Memory B cell (primary cell): ENCODE measurements at regions not wholly inside any gene's neighbourhood (a gene's known extent, or its start where the extent isn't known, plus 50 kb on each side); places are given as distances from the start of the nearest gene placed in this dataset.

Experiments
- ATAC-seq: fragments of 150-1000 bp; cut with Tn5 transposase; 2 replicates; pipeline ENCODE4 v1.10.0; 2021; ENCODE audit warnings: low read depth, mild to moderate bottlenecking, moderate library complexity
- DNase-seq, 2 donors: peaks; one replicate each; pipeline ENCODE4 v3.0.0; 2022; ENCODE audit warnings: low spot score in 2 of 2
- H3K27ac Mint-ChIP-seq: one replicate; pipeline ENCODE4 v1.8.0; 2022; ENCODE audit warnings: mild to moderate bottlenecking, moderate library complexity, mixed read lengths
- H3K27me3 Mint-ChIP-seq: one replicate; pipeline ENCODE4 v1.8.0; 2022; ENCODE audit warnings: mixed read lengths
- H3K36me3 Mint-ChIP-seq: one replicate; pipeline ENCODE4 v1.8.0; 2022; ENCODE audit warnings: mild to moderate bottlenecking, mixed read lengths
- H3K4me1 Mint-ChIP-seq: one replicate; pipeline ENCODE4 v1.8.0; 2022; ENCODE audit warnings: mixed read lengths
- H3K4me3 Mint-ChIP-seq: one replicate; pipeline ENCODE4 v1.8.0; 2022; ENCODE audit warnings: mild to moderate bottlenecking, moderate library complexity, mixed read lengths
- H3K9me3 Mint-ChIP-seq: one replicate; pipeline ENCODE4 v1.8.0; 2022; ENCODE audit warnings: mixed read lengths

- Mint-ChIP-seq H3K4me3 (no peak overlapping the region), H3K27me3 (peaks cover 2% of the 10 kb centered on the region), H3K36me3 (no peaks in the 10 kb centered on the region), H3K9me3 (peaks cover 6% of the 10 kb centered on the region), H3K4me1 (no peaks in the 10 kb centered on the region), H3K27ac (no peak overlapping the region)
- ATAC-seq (no peak), DNase-seq (no peak)
Observed at GRCh38 chr12:28974883-28975282, 174.2 kb upstream of the FAR2 start.

- peaks cover 5% of the 10 kb centered on the region for H3K9me3 Mint-ChIP-seq
- ATAC-seq: no peak
Observed at GRCh38 chr12:28975564-28976340, 173.3 kb upstream of the FAR2 start.

GRCh38 chr12:28980436-28980835, 168.6 kb upstream of the FAR2 start:
- Mint-ChIP-seq H3K4me3 (no peak overlapping the region), H3K4me1 (no peaks in the 10 kb centered on the region), H3K36me3 (no peaks in the 10 kb centered on the region), H3K27me3 (no peaks in the 10 kb centered on the region), H3K9me3 (no peaks in the 10 kb centered on the region), H3K27ac (no peak overlapping the region)
- ATAC-seq: no peak
- no peak for DNase-seq

More at GRCh38 chr12:28975564-28976340, 173.3 kb upstream of the FAR2 start:
- H3K27me3 Mint-ChIP-seq: peaks cover 2% of the 10 kb centered on the region
- H3K36me3 Mint-ChIP-seq: no peaks in the 10 kb centered on the region
- no peak for DNase-seq
- H3K4me3 Mint-ChIP-seq: no peak overlapping the region
- H3K27ac Mint-ChIP-seq: no peak overlapping the region
- no peaks in the 10 kb centered on the region for H3K4me1 Mint-ChIP-seq

GRCh38 chr12:28987538-28988324, 161.3 kb upstream of the FAR2 start:
- no peak overlapping the region for H3K27ac Mint-ChIP-seq
- no peak overlapping the region for H3K4me3 Mint-ChIP-seq
- no peak for ATAC-seq
- DNase-seq: no peak
- H3K27me3 Mint-ChIP-seq: no peaks in the 10 kb centered on the region
- H3K4me1 Mint-ChIP-seq: no peaks in the 10 kb centered on the region
- H3K36me3 Mint-ChIP-seq: no peaks in the 10 kb centered on the region
- no peaks in the 10 kb centered on the region for H3K9me3 Mint-ChIP-seq

GRCh38 chr12:28988325-28988704, 160.8 kb upstream of the FAR2 start:
- Mint-ChIP-seq H3K4me1 (no peaks in the 10 kb centered on the region), H3K36me3 (no peaks in the 10 kb centered on the region), H3K27ac (no peak overlapping the region), H3K27me3 (no peaks in the 10 kb centered on the region), H3K4me3 (no peak overlapping the region), H3K9me3 (no peaks in the 10 kb centered on the region)
- ATAC-seq (no peak), DNase-seq (no peak)

GRCh38 chr12:28991626-28992025, 157.5 kb upstream of the FAR2 start:
- Mint-ChIP-seq H3K27me3 (no peaks in the 10 kb centered on the region), H3K9me3 (no peaks in the 10 kb centered on the region), H3K4me3 (no peak overlapping the region), H3K36me3 (no peaks in the 10 kb centered on the region), H3K4me1 (no peaks in the 10 kb centered on the region), H3K27ac (no peak overlapping the region)
- no peak for ATAC-seq
- no peak for DNase-seq

- Mint-ChIP-seq H3K4me3 (no peak overlapping the region), H3K27me3 (no peaks in the 10 kb centered on the region), H3K9me3 (no peaks in the 10 kb centered on the region), H3K4me1 (peaks cover 2% of the 10 kb centered on the region), H3K27ac (no peak overlapping the region), H3K36me3 (no peaks in the 10 kb centered on the region)
- no peak for ATAC-seq
- DNase-seq: no peak
Observed at GRCh38 chr12:28993720-28994119, 155.4 kb upstream of the FAR2 start.

- H3K27ac Mint-ChIP-seq: no peak overlapping the region
- ATAC-seq (no peak), DNase-seq (no peak)
- no peaks in the 10 kb centered on the region for H3K27me3 Mint-ChIP-seq
- H3K9me3 Mint-ChIP-seq: no peaks in the 10 kb centered on the region
- no peaks in the 10 kb centered on the region for H3K36me3 Mint-ChIP-seq
- H3K4me1 Mint-ChIP-seq: peaks cover 2% of the 10 kb centered on the region
- H3K4me3 Mint-ChIP-seq: no peak overlapping the region
Observed at GRCh38 chr12:28994179-28994715, 154.8 kb upstream of the FAR2 start.

GRCh38 chr12:28996688-28997087, 152.4 kb upstream of the FAR2 start:
- H3K27me3 Mint-ChIP-seq: peaks cover 3% of the 10 kb centered on the region
- ATAC-seq (no peak), DNase-seq (no peak)
- H3K27ac Mint-ChIP-seq: no peak overlapping the region
- H3K4me1 Mint-ChIP-seq: peaks cover 2% of the 10 kb centered on the region
- H3K9me3 Mint-ChIP-seq: peaks cover 4% of the 10 kb centered on the region
- no peaks in the 10 kb centered on the region for H3K36me3 Mint-ChIP-seq
- no peak overlapping the region for H3K4me3 Mint-ChIP-seq

- Mint-ChIP-seq H3K36me3 (no peaks in the 10 kb centered on the region), H3K9me3 (peaks cover 4% of the 10 kb centered on the region), H3K27me3 (peaks cover 3% of the 10 kb centered on the region), H3K4me1 (peaks cover 2% of the 10 kb centered on the region), H3K4me3 (no peak overlapping the region), H3K27ac (no peak overlapping the region)
- DNase-seq (no peak), ATAC-seq (no peak)
Observed at GRCh38 chr12:28998662-28999120, 150.4 kb upstream of the FAR2 start.

- Mint-ChIP-seq H3K27ac (no peak overlapping the region), H3K9me3 (peaks cover 7% of the 10 kb centered on the region), H3K27me3 (peaks cover 3% of the 10 kb centered on the region), H3K4me3 (no peak overlapping the region), H3K4me1 (no peaks in the 10 kb centered on the region), H3K36me3 (no peaks in the 10 kb centered on the region)
- no peak for DNase-seq
- ATAC-seq: no peak
Observed at GRCh38 chr12:29004066-29004935, 144.8 kb upstream of the FAR2 start.

- Mint-ChIP-seq H3K4me1 (no peaks in the 10 kb centered on the region), H3K36me3 (no peaks in the 10 kb centered on the region), H3K27ac (no peak overlapping the region), H3K27me3 (peaks cover 3% of the 10 kb centered on the region), H3K9me3 (peaks cover 6% of the 10 kb centered on the region), H3K4me3 (no peak overlapping the region)
- no peak for DNase-seq
- ATAC-seq: no peak
Observed at GRCh38 chr12:29004936-29005304, 144.2 kb upstream of the FAR2 start.

- H3K27me3 Mint-ChIP-seq: no peaks in the 10 kb centered on the region
- no peaks in the 10 kb centered on the region for H3K4me1 Mint-ChIP-seq
- H3K4me3 Mint-ChIP-seq: no peak overlapping the region
- peaks cover 3% of the 10 kb centered on the region for H3K9me3 Mint-ChIP-seq
- no peaks in the 10 kb centered on the region for H3K36me3 Mint-ChIP-seq
- no peak for ATAC-seq
- no peak for DNase-seq
- no peak overlapping the region for H3K27ac Mint-ChIP-seq
Observed at GRCh38 chr12:29008786-29009185, 140.3 kb upstream of the FAR2 start.

GRCh38 chr12:29012673-29013072, 136.4 kb upstream of the FAR2 start:
- DNase-seq (no peak), ATAC-seq (no peak)
- Mint-ChIP-seq H3K4me3 (no peak overlapping the region), H3K36me3 (no peaks in the 10 kb centered on the region), H3K27me3 (peaks cover 3% of the 10 kb centered on the region), H3K27ac (no peak overlapping the region), H3K9me3 (no peaks in the 10 kb centered on the region), H3K4me1 (no peaks in the 10 kb centered on the region)
